ENCODE measurements at regions not wholly inside any gene's neighbourhood (a gene's known extent, or its start where the extent isn't known, plus 50 kb on each side); places are given as distances from the start of the nearest gene placed in this dataset.
"Not testable (repeated sequence)": the region's sequence is repeated elsewhere in the genome, so short reads cannot be mapped to it uniquely, and the experiment has no call there.

DNA sequence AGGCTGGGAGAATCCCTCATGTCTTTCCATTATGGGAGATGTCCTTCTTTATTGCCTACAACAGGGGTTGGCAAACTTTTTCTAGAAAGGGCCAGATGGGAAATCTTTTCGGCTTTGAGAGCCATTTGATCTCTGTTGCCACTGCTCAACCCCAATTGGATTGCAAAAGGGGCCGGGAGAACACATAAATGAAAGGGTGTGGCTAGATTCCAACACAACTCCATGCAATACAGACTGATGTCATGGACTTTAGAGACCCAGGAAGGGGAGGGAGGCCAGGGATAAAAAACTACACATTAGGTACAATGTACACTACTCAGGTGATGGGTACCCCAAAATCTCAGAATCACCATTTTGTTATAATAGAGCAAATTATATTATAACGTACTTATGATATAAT is 97.6 kb upstream of the SIM2 start:
- no peak for DNase-seq (ENCODE audit: low read depth)

DNA sequence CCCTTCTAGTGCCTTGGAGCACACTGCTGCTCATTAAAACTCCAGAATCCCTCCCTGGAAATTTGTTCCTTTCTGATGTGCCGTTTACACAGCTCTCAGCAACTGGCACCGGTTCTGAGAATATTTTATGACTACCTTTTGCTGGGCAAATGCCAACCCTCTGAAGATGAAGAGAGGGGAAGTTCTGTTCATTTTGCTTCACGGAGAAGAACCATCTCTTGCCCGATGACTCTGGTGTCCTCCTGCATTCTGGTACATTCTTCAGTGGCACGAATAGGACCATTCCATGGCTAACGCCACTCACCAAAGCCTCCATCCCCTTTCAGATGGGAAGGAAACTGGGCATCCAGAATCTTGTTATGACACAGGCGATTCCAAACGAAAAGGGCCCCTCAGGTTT is 96.2 kb upstream of the SIM2 start:
- no peak for DNase-seq (ENCODE audit: low read depth)

DNA sequence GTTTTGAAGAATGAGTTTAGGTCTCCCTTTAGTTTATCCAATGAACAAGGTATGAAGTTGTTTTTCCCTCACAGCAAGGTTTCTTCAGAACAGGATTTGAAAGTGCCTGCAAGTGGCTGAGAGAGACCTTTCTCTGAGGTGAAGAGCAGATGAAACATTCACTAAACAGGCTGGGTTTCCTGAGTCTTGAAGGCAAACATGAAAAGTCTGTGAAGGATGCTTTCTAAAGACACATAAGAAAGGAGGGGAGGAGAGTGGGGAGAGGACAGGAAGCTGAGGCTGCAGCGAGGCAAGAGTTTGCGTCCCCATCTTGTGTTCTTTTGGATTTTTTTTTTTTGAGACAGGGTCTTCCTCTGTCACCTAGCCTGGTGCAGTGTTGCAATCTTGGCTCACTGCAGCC is 95.7 kb upstream of the SIM2 start:
- no peak for DNase-seq (ENCODE audit: low read depth)

DNA sequence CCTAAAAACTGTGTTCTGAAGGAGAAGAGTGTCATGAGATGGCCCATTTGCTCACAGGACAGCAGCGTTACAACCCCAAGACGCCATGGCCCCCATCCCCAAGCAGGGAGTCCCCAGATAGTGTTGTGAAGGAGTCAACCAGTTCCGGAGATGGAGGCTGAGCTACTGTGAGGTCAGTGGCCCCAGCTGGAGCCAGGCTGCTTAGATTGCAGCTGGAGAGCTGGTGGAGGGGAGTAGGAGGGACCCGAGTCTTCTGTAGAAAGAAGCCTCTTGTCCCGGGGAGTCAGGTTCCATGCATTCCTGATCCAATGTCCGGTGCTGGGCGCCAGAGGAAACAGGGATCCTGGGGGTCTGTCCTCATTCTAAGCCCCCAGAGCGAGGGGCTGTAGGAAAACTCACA is 93.5 kb upstream of the SIM2 start:
- no peak for DNase-seq (ENCODE audit: low read depth)

DNA sequence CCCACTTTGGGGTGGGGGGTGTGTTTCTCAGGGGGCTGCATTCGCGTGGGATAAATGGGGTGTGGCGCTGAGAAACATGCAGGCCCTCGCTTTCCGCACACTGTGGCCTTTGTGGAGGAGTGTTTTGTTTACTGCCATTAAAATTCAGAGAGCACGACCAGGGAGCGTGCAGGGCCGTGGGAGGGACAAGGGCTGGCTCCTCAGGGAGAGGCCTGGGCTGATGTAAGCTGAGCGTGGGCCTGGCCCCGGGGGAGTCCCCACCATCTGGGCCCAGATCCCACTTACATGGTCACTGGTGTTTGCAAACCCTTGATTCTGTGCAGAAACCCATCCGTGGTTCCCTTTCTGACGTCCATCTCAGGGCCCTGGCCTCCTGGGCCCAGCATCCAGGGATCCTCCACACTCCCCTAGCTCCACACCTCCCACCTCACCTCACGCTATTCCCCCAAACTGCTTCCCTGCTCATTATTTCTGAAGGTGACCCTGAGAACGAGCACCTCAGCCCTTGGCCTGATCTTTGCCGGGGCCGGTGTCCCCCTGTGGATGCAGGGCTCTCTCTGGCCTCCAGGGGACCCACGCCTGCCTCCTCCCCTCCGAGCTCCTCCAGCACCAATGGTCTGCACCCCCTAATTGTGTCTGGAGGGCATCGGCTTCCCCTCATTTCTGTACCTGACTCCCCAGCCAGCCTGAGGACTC is 92.5 kb upstream of the SIM2 start:
- no peak for DNase-seq (ENCODE audit: low read depth)

DNA sequence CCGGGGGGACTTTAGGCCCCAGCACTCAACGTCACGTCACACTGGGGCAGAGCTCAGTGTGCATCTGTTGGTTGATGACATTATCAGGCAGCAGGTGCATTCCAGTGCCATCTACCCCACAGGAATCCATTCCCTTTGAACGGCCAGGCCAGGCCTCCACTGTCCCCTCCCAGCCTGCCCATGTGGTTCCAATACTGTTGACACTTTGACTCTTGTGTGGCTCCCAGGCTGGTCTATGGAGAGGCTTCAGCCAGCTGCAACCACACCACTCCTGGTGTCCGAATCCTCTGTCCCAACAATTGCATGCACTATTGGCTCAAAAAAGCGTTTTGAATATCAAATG is 92.0 kb upstream of the SIM2 start:
- DNase-seq (ENCODE audit: low read depth) = no peak

DNA sequence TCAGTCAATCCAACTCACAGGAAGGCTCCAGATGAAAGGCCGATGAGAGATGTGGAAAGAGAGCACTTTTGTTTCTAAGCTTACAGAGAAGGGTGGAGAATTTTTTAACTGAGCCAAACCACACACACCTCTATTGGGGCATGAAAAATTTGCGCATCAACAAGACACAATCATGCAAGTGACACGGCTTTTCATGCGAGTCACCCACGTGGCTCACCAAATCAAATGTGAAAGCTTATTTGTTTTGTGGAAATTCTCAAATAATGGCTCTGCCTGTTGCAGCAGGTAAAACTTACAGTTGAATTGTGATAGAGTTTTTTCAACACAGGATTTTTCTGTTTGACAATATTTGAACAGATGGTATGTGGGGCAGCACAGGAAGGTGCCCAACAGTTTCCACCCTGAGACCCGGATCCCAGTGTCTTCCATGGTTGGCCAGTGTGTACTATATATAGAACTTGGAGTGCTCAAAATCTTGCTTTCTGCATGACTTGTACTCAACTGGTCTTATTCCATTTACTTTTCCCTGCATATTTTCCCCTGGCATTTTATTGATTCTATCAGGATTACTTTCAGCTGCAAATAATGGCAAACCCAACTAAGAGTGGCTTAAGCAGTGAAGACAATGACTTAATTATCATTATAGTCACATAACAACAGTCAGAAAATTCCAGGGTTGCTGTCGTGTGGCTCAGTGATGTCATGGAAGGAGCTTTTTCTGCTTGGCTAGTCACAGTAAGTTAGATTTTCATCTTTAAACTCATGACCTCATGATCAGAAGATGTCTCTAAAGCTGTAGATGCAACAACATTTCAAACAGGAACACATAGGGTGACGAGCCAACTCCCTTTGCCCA is 90.6 kb upstream of the SIM2 start:
- DNase-seq (ENCODE audit: low read depth) = no peak

DNA sequence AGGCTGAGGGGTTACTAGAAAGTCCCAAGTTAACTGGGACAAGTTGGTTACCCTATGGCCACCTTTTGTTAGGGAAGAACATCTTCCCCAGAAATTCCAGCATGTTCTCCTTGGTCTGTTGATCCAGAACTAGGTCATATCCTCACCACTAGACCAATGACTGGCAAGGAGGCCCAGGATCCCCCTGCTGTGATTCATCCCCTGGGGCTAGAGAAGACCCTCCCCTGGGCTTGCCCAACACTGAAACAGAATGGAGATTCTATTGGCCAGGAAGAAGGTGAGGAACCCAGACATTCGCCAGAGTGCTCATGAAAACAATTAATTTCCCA is 90.1 kb upstream of the SIM2 start:
- no peak for DNase-seq (ENCODE audit: low read depth)

DNA sequence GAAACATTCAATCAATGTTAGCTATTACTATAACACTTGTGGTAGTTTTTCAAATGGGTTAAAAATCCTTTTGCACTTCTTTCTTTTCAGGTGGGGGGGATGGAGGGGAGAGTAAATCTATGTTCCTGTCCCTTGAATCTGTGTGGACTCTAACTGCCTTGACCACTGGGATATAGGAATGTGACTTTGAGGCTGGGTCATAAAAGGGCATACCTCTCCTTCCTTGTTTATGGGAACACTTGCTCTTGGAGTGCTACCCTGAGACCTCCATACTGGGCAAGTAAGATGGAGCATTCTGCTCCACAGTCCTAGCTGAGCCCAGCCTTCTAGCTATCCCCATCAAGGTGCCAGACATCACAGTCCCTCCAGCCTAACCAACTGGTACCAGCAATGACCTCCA is 89.3 kb upstream of the SIM2 start:
- DNase-seq (ENCODE audit: low read depth) = no peak

DNA sequence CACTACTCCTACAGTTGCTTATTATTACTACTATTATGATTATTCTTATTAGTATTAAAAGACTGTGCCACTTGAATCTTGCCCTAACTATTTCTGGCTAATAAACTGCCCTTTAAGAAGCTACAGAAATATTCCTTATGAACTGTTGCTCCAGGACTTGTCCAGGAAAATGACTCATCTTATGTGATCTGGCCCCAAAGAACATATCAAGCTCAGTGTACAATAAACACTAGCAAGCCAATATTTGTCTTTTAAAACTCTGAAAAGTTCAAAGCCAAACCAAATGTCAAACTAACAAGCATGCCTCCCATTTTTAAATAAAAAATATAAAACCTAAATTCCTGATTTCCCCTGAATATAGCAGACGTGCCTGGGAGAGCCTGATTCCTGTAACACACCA is 88.7 kb upstream of the SIM2 start:
- DNase-seq (ENCODE audit: low read depth) = no peak

DNA sequence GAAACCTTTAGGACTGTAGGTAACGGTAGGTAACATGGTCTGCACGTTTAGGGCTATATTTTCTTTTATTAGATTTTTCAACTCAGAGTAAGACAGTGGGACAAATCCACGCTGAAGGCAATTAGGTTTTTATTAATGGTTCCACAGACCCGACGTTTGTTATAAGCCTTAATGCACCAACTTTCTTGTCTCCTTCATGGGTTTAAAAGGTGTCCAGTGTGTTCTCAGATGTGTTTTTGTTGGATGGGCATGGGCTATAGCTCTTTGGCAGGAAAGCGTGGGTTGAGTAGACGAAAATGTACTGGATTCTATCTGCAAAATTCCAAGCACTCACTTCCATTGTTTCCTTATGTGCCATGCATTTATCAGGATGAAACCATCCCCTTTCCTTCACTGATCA is 88.0 kb upstream of the SIM2 start:
- no peak for DNase-seq (ENCODE audit: low read depth)

DNA sequence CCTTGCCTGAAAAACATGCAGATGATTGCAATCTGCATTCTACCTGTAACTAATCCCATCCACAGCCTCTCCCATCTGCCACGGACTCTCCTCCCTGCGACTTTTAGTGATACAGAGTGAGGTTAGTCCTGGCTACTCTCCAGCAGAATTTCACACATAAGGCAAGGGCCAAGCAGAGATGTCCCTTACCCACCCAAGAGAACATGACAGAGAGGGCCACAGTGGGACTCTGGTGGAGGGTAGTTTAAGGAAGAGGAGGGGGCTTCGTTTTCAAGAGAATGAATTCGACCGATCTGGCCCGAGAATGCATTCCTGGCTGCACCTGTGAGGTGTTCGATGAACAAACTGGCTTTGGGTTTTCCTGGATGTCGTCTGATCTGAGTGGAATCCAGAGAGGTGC is 87.5 kb upstream of the SIM2 start:
- DNase-seq (ENCODE audit: low read depth) = no peak

DNA sequence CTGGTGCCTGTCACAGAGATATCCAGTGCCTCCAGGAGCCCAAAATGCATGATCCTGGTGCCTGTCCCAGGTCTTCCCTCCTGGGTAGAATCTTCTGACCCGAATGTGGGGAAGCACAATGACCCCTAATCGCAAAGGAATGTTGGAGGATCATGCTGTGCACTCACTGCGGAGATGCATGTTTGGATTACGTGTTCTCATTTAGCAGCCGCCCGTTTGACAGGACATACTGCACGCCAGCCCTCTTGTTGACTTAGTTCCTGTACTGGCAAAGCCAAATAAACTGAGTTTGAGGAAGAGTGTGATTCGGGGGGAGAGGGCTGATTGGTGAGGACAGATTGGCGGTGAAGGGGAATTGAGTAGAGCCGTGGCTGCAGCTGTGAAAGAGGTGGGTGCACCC is 85.9 kb upstream of the SIM2 start:
- DNase-seq (ENCODE audit: low read depth) = no peak

DNA sequence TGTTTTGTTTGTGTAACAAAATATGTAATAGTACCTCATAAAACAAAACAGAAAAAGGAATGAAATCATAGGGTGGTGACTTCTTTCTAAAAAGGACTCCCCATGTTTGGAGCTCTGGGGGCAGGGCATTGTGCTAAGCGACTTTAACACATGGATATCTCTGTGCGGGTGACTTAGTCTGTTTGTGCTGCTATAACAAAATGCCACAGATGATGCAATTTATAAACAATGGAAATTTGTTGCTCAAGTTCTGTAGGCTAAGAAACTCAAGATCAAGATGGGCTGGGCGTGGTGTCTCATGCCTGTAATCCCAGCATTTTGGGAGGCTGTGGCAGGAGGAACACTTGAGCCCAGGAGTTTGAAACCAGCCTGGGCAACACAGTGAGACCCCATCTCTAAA is 85.4 kb upstream of the SIM2 start:
- no peak for DNase-seq (ENCODE audit: low read depth)

DNA sequence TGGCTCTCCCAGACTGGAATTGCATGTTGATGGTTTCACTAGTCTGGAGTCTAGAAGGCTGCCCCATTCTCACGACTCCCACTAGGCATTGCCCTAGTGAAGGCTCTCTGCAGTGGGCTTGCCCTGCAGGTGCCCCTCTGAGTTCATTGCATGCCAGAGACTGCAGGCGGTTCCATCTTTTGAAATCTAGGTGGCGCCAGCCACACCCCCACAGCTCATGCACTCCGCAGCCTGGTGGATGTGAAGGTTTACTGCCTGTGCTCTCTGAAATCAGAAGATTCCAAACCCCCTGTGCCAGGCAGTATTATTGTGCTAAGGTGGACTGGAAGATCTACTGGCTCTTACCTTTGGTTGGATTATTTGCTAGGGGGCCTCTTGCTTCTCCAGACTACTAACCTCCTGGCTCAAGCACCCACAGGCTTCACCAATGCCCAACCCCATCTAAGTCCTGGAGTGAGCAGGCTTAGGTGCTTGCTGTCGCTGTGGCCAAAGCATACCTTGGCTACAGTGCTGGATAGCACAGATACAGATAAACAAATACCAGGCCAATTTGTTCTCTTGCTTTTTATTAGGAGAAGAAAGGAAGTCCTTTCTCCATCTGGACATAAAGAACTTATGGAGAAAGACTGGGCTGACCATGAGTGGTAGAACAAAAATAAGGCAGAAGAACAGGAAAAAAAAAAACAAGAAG is 83.5 kb upstream of the SIM2 start:
- DNase-seq (ENCODE audit: low read depth) = no peak

DNA sequence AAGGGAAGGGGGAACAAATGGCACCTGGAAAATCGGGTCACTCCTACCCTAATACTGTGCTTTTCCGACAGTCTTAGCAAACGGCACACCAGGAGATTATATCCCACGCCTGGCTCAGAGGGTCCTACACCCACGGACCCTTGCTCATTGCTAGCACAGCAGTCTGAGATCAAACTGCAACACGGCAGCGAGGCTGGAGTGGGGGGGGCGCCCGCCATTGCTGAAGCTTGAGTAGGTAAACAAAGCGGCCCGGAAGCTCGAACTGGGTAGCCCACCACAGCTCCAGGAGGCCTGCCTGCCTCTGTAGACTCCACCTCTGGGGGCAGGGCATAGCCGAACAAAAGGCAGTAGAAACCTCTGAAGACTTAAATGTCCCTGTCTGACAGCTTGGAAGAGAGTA is 82.1 kb upstream of the SIM2 start:
- not testable (repeated sequence) for DNase-seq (ENCODE audit: low read depth)

DNA sequence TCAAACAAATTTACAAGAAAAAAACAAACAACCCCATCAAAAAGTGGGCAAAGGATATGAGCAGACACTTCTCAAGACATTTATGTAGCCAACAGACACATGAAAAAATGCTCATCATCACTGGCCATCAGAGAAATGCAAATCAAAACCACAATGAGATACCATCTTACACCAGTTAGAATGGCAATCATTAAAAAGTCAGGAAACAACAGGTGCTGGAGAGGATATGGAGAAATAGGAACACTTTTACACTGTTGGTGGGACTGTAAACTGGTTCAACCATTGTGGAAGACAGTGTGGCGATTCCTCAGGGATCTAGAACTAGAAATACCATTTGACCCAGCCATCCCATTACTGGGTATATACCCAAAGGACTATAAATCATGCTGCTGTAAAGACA is 77.1 kb upstream of the SIM2 start:
- DNase-seq (ENCODE audit: low read depth) = not testable (repeated sequence)

DNA sequence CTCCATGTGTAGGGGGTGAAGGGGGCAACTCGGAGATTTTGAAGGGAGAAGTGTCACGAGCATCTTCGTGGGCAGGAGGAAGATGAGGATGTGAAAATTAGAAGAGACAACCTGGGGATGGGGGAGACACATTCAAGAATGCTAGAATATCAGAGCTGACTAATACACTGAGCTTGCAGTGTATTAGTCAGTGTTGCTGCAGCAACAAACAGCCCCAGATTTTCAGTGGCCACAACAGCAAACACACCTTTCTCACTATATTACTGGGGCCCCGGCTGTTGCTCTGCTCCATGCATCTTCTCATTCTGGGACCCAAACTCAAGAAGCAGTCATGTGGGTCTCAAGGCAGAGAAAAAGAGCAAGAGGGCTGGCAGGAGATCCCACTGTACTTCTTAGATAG is 74.8 kb upstream of the SIM2 start:
- no peak for DNase-seq (ENCODE audit: low read depth)

DNA sequence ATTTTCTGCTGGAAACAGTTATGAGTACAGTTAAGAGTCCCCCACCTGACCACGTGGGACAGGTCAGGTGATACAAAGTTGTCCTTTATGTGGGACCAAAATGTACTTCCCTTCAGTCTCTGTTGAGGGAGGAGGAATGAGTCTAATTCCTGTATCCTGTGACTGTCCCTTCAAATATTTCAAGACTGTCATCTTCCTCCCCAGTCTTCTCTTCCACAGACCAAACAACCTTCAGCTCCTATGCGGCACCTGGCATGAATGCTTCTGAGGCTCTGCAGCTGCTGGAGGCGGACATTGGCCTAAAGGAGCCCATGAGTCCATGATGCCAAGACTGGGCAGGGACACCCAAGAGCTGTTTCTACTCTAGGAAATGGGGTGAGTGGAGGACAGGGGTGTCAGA is 72.1 kb upstream of the SIM2 start:
- no peak for DNase-seq (ENCODE audit: low read depth)

DNA sequence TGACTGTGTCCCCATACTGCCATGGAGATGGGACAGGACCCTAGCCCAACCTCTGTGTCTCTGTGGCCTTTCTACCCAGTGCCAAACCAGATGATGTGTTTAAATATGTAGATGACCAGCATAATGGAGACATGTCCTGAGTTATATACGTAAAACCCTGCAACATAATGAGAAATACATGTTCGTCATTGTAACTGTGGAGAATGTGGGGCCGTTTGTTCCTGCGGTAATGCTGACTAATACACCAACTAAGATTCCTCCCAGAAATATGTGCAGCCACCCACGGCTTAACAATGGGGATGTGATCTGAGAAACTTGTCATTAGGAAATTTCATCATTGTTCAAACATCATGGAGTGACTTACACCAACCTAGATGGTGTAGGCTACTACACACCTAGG is 71.7 kb upstream of the SIM2 start:
- DNase-seq (ENCODE audit: low read depth) = no peak

DNA sequence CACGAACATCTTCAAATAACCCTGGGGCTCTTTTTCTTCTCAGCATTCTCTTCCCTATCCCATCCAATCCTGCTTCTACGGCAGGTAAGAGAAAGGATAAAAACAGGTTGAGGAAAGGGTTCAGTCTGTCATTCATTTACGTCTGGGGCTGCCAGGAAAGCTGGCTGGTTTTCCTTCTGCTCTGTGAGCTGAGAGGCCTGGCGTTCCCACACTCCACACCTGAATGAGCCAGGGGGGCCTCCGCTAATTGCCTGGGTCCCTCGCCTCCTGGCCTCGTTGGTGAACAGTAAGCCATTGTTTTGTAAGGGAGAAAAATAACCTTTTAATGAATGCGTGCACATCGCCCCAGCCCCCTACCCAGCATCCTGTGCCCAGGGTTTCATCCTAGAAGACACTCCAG is 70.8 kb upstream of the SIM2 start:
- no peak for DNase-seq (ENCODE audit: low read depth)

DNA sequence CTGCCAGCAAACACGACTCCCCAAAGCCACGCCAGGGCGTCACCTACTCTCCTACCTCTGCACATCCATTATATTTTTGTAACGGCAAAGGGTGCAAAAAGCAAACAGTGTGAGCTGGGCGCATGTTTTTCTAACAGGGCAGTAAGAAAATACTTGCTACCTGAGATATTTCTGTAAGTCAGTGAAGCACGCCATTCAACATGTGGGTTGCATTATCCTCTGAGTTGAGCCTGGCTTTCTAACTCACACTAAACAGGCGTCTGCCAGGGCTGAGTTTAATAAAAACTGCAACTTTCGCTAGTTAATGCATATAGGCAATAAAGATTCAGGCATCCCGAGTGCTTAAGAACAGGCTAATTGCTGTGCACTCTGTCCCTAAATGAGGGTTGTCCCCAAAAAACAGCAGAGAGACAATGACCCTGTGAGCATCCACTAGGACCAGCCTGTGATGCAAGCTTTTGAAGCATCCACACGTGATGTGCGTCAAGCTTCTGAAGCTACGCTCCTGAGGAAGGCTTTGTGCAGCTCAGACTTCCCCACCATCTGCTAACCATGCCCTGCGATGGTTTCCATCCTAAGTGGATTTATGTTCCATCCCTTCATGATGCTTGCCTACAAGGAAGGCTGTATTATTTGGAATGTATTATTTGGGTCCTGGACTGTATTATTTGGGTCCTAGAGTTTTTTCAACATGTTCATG is 70.0 kb upstream of the SIM2 start:
- DNase-seq (ENCODE audit: low read depth) = no peak
